ENCODE measurements at regions not wholly inside any gene's neighbourhood (a gene's known extent, or its start where the extent isn't known, plus 50 kb on each side); places are given as distances from the start of the nearest gene placed in this dataset.
A peak's percentile ranks its signal among the peaks of the same experiment; 100 is the strongest.

GRCh38 chr7:128145191-128145590, 95.9 kb upstream of the LEP start:
- no peak for DNase-seq

GRCh38 chr7:128146052-128146451, 95.0 kb upstream of the LEP start:
- no peak for DNase-seq

GRCh38 chr7:128148676-128149075, 92.4 kb upstream of the LEP start:
- DNase-seq: no peak

GRCh38 chr7:128150223-128150865, 90.7 kb upstream of the LEP start:
- DNase-seq: no peak

- no peak for DNase-seq
Observed at GRCh38 chr7:128151635-128152034, 89.4 kb upstream of the LEP start.

GRCh38 chr7:128152721-128153120, 88.4 kb upstream of the LEP start:
- DNase-seq: no peak

GRCh38 chr7:128153436-128153835, 87.6 kb upstream of the LEP start:
- DNase-seq: no peak

- no peak for DNase-seq
Observed at GRCh38 chr7:128154504-128154903, 86.6 kb upstream of the LEP start.

GRCh38 chr7:128155100-128155740, 85.9 kb upstream of the LEP start:
- DNase-seq: no peak

GRCh38 chr7:128157906-128158305, 83.2 kb upstream of the LEP start:
- no peak for DNase-seq

GRCh38 chr7:128158370-128158769, 82.7 kb upstream of the LEP start:
- no peak for DNase-seq

GRCh38 chr7:128160296-128160695, 80.8 kb upstream of the LEP start:
- DNase-seq: no peak

GRCh38 chr7:128161466-128162125, 79.5 kb upstream of the LEP start:
- no peak for DNase-seq

GRCh38 chr7:128162666-128163065, 78.4 kb upstream of the LEP start:
- no peak for DNase-seq

GRCh38 chr7:128163473-128163872, 77.6 kb upstream of the LEP start:
- DNase-seq: no peak

GRCh38 chr7:128164061-128164954, 76.8 kb upstream of the LEP start:
- no peak for DNase-seq

GRCh38 chr7:128164955-128165670, 76.0 kb upstream of the LEP start:
- no peak for DNase-seq

GRCh38 chr7:128165927-128166420, 75.1 kb upstream of the LEP start:
- DNase-seq: no peak

GRCh38 chr7:128166603-128167041, 74.5 kb upstream of the LEP start:
- DNase-seq: no peak

- DNase-seq: peak; percentile 3
Observed at GRCh38 chr7:128167042-128167701, 73.9 kb upstream of the LEP start.

GRCh38 chr7:128167791-128168666, 73.0 kb upstream of the LEP start:
- DNase-seq: no peak

Data from CD4-positive, alpha-beta T cell treated with Interleukin-10 for 1 hour (primary cell).